Stomach (tissue), 8 donors: ENCODE measurements at regions not wholly inside any gene's neighbourhood (a gene's known extent, or its start where the extent isn't known, plus 50 kb on each side); places are given as distances from the start of the nearest gene placed in this dataset.

Experiments
- DNase-seq, 2 donors: peaks; one replicate each; pipeline versions ENCODE4 v3.0.0 to v3.0.0-alpha.2; 2013 to 2019
- H3K27ac ChIP-seq, 5 donors: fragments of 200-600 bp in 4 of 5; sonication (generic) in 4 of 5; one replicate each; pipeline ENCODE4 v1.5.1; 2013 to 2019; ENCODE audit warnings: mild to moderate bottlenecking in 1 of 5, moderate library complexity in 1 of 5
- H3K27me3 ChIP-seq, 3 donors: fragments of 200-600 bp; sonication (generic); one replicate each; pipeline ENCODE4 v1.5.1; 2017 to 2019; ENCODE audit warnings: mixed run types in 1 of 3
- H3K36me3 ChIP-seq, 4 donors: fragments of 200-600 bp; sonication (generic); 1 replicate in 3 of 4; 2 replicates in 1 of 4; pipeline ENCODE4 v1.5.1; 2016 to 2019
- H3K4me1 ChIP-seq, 4 donors: fragments of 200-600 bp; sonication (generic); one replicate each; pipeline ENCODE4 v1.5.1; 2016 to 2019
- H3K4me3 ChIP-seq, 4 donors: fragments of 200-600 bp; sonication (generic) in 3 of 4; one replicate each; pipeline ENCODE4 v1.5.1; 2016 to 2019; ENCODE audit warnings: mild to moderate bottlenecking in 1 of 4
- H3K9me3 ChIP-seq, 4 donors: fragments of 200-600 bp; sonication (generic); one replicate each; pipeline ENCODE4 v1.5.1; 2016 to 2019
- EP300 ChIP-seq: sonication (generic); formaldehyde crosslinking; IDR thresholded peaks from one replicate; pipeline ENCODE4 v1.6.1; 2017; ENCODE audit warnings: antibody characterized with exemption
- POLR2A ChIP-seq, 4 donors: fragments of 450-650 bp; IDR thresholded peaks; one replicate each; pipeline ENCODE4 v1.6.1; 2016; ENCODE audit warnings: antibody characterized with exemption in 4 of 4, control low read depth in 2 of 4, mild to moderate bottlenecking in 1 of 4, moderate library complexity in 1 of 4
- POLR2AphosphoS5 ChIP-seq, 3 donors: sonication (generic); formaldehyde crosslinking; IDR thresholded peaks; one replicate each; pipeline ENCODE4 v1.6.1; 2016; ENCODE audit warnings: antibody characterized with exemption in 3 of 3
- WGBS, 5 donors: extraction: QIAGEN DNeasy Blood & Tissue Kit in 3 of 5; methylation state at CpG; one replicate each; pipeline versions ENCODE4 v1.1.5 to v1.1.7; 2013 to 2018; 5-methylcytosine and 5-hydroxymethylcytosine counted together
- intact Hi-C: fragments of 100-400 bp; cut with DNase I; formaldehyde crosslinking; loops from one replicate; pipeline ENCODE4 v1.15.1; 2023; ENCODE audit warnings: low total_unique reads
- TF ChIP-seq, protein P1 (sequence below), 7 experiments: fragments of 450-650 bp in 4 of 7; fragments of 200-600 bp in 3 of 7; sonication (generic) in 3 of 7; IDR thresholded peaks; one replicate each; pipeline ENCODE4 v1.5.1; 2016 to 2019; ENCODE audit warnings: antibody characterized with exemption in 7 of 7, control low read depth in 2 of 7, mild to moderate bottlenecking in 1 of 7
- donor health status: healthy with polysubstance abuse.
- donor health status: Bipolar disorder and iron deficiency.
- donor health status: healthy.

- 74 to 86% (median 77%) methylated on average over 3 of the region's 3 CpGs for WGBS, 5 donors
- Histone ChIP-seq H3K4me1 (no peaks in the 10 kb centered on the region), H3K27ac (no peak overlapping the region), H3K36me3 (no peaks in the 10 kb centered on the region), H3K27me3 (no peaks in the 10 kb centered on the region), H3K4me3 (no peak overlapping the region), H3K9me3 (no peaks in the 10 kb centered on the region)
- intact Hi-C loops = no loop called here
- TF ChIP-seq EP300 (no peak), POLR2A (IDR thresholded peaks at IDR 0.05) (no peak), POLR2AphosphoS5 (IDR thresholded peaks at IDR 0.05) (no peak)
- TF ChIP-seq, protein P1, sequence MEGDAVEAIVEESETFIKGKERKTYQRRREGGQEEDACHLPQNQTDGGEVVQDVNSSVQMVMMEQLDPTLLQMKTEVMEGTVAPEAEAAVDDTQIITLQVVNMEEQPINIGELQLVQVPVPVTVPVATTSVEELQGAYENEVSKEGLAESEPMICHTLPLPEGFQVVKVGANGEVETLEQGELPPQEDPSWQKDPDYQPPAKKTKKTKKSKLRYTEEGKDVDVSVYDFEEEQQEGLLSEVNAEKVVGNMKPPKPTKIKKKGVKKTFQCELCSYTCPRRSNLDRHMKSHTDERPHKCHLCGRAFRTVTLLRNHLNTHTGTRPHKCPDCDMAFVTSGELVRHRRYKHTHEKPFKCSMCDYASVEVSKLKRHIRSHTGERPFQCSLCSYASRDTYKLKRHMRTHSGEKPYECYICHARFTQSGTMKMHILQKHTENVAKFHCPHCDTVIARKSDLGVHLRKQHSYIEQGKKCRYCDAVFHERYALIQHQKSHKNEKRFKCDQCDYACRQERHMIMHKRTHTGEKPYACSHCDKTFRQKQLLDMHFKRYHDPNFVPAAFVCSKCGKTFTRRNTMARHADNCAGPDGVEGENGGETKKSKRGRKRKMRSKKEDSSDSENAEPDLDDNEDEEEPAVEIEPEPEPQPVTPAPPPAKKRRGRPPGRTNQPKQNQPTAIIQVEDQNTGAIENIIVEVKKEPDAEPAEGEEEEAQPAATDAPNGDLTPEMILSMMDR (IDR thresholded peaks at IDR 0.05) = no peak
- DNase-seq = no peak
Observed at GRCh38 chr11:27865105-27865504, 164.8 kb upstream of the BDNF start.

GRCh38 chr11:27864611-27865010, 164.4 kb upstream of the BDNF start:
- TF ChIP-seq POLR2A (IDR thresholded peaks at IDR 0.05) = no peak
- TF ChIP-seq, protein P1 (IDR thresholded peaks at IDR 0.05) = no peak
- no peak for TF ChIP-seq EP300
- no peak for TF ChIP-seq POLR2AphosphoS5 (IDR thresholded peaks at IDR 0.05)

GRCh38 chr11:27864091-27864491, 163.8 kb upstream of the BDNF start:
- intact Hi-C loops = no loop called here
- TF ChIP-seq POLR2A (IDR thresholded peaks at IDR 0.05) = no peak
- TF ChIP-seq POLR2AphosphoS5 (IDR thresholded peaks at IDR 0.05) = no peak
- TF ChIP-seq, protein P1 (IDR thresholded peaks at IDR 0.05) = no peak
- no peak for TF ChIP-seq EP300
- no peaks in the 10 kb centered on the region for H3K9me3 ChIP-seq
- no peaks in the 10 kb centered on the region for H3K4me1 ChIP-seq
- no peaks in the 10 kb centered on the region for H3K36me3 ChIP-seq
- no peak overlapping the region for H3K4me3 ChIP-seq
- DNase-seq = peak in 1 of 2 donors; percentile 12
- no peak overlapping the region for H3K27ac ChIP-seq
- no peaks in the 10 kb centered on the region for H3K27me3 ChIP-seq
- WGBS, 5 donors = 21 to 41% (median 30%) methylated on average over 4 of the region's 4 CpGs

More at GRCh38 chr11:27864611-27865010, 164.4 kb upstream of the BDNF start:
- intact Hi-C loops = no loop called here
- Histone ChIP-seq H3K9me3 (no peaks in the 10 kb centered on the region), H3K27ac (no peak overlapping the region), H3K4me1 (no peaks in the 10 kb centered on the region), H3K4me3 (no peak overlapping the region), H3K36me3 (no peaks in the 10 kb centered on the region), H3K27me3 (no peaks in the 10 kb centered on the region)
- DNase-seq = no peak
- 40 to 68% (median 55%) methylated on average over 1 of the region's 1 CpG for WGBS, 5 donors

DNA sequence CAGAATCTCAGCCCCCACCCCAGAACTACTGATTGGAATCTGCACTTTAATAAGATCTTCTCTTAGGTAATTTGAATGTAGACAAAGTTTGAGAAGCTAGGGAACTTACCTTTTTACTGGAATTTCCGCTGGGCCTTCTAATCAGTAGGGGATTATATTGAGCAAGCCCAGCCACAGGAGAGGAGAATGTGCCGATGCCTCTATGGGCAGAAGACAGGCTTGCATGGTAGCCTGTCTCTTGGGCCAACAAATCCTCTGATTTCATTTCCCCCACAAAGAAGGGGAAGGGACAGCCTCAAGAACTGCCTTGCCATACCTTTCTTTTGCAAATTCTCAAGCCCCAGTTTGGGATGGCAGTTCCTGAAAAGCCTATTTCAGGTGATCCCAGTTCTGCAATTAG, 163.4 kb upstream of the BDNF start:
- H3K36me3 ChIP-seq = no peaks in the 10 kb centered on the region
- intact Hi-C loops = no loop called here
- TF ChIP-seq POLR2AphosphoS5 (IDR thresholded peaks at IDR 0.05) (no peak), EP300 (no peak), POLR2A (IDR thresholded peaks at IDR 0.05) (no peak)
- TF ChIP-seq, protein P1 (IDR thresholded peaks at IDR 0.05) = no peak
- no peaks in the 10 kb centered on the region for H3K4me1 ChIP-seq
- 87 to 100% (median 92%) methylated on average over 2 of the region's 2 CpGs for WGBS, 5 donors
- no peak overlapping the region for H3K4me3 ChIP-seq
- DNase-seq = no peak
- no peak overlapping the region for H3K27ac ChIP-seq
- no peaks in the 10 kb centered on the region for H3K9me3 ChIP-seq
- no peaks in the 10 kb centered on the region for H3K27me3 ChIP-seq
